ENCODE measurements at regions not wholly inside any gene's neighbourhood (a gene's known extent, or its start where the extent isn't known, plus 50 kb on each side); places are given as distances from the start of the nearest gene placed in this dataset.

DNA sequence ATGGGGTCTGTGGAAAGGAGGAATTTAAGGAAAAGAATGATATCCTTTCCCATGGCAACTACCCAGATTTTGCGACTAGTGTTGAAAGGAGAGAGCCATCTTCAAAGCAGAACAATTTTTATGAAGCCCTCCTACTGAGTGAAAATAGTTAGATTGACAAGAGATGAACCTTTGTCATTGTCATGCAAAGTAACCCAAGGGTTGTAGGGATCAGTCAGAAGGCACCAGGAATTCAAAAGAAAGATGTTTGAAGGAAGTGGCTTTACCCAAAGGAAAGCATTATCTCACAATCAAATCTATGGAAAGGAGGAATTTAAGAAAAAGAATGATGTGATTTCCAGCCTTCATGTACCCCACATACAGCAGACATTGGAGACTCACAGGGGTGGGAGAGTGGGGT lies 544.4 kb downstream of the IPMK start:
- no peaks in the 10 kb centered on the region for H3K27me3 Mint-ChIP-seq (ENCODE audit: low read depth)
- no peak for TF ChIP-seq CTCF (IDR thresholded peaks at IDR 0.05; ENCODE audit: unreplicated experiment)
- no peak for DNase-seq (ENCODE audit: low spot score in 2 of 2, unreplicated experiment in 2 of 2)
- H3K36me3 Mint-ChIP-seq, result peaks cover 4% of the 10 kb centered on the region
- H3K4me1 Mint-ChIP-seq, result no peaks in the 10 kb centered on the region
- no peak overlapping the region for H3K27ac Mint-ChIP-seq
- peaks cover 27% of the 10 kb centered on the region for H3K9me3 Mint-ChIP-seq
- no peak overlapping the region for H3K4me3 Mint-ChIP-seq

DNA sequence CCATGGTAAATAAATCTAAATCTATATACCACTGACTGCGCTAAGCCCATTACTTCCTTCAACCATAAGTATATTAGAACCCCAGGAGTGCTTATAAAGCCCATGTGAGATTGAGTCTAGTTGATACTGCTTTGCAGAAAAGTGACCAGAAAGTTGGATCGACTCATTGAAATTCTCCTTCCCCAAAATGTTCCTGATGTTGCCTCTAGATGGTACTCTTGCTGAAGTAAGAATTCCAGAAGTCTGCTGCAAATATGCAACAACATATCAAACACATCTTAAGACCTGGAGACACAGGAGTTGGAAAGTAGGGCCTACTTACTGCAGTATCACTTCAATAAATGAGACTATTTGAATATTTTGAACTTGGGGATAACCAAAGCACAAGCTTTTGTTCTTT lies 550.8 kb downstream of the IPMK start:
- peaks cover 37% of the 10 kb centered on the region for H3K9me3 Mint-ChIP-seq
- no peaks in the 10 kb centered on the region for H3K4me1 Mint-ChIP-seq
- H3K27ac Mint-ChIP-seq, result no peak overlapping the region
- no peak for DNase-seq (ENCODE audit: low spot score in 2 of 2, unreplicated experiment in 2 of 2)
- no peak overlapping the region for H3K4me3 Mint-ChIP-seq
- H3K27me3 Mint-ChIP-seq (ENCODE audit: low read depth), result no peaks in the 10 kb centered on the region
- TF ChIP-seq CTCF (IDR thresholded peaks at IDR 0.05; ENCODE audit: unreplicated experiment), result no peak
- peaks cover 4% of the 10 kb centered on the region for H3K36me3 Mint-ChIP-seq

DNA sequence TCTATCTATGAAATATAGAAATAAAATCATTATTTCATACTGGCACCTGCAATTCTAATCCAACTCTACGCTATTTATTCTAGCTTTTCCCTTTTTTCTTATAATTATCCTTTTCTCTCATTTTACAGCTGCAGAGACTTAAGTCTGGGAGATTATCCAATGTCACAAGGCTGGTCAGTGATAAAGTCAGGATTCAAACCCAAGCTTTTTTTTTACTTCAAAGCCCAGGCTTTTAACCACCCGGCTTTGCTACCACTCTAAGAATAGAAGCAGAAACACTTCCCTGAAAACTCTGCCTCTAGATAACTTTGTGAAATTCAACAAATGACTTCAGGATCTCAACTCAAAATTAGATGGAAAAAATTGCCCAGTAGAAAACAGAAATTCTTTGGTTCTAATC lies 552.5 kb downstream of the IPMK start:
- H3K9me3 Mint-ChIP-seq, result peaks cover 33% of the 10 kb centered on the region
- no peaks in the 10 kb centered on the region for H3K27me3 Mint-ChIP-seq (ENCODE audit: low read depth)
- no peaks in the 10 kb centered on the region for H3K4me1 Mint-ChIP-seq
- H3K36me3 Mint-ChIP-seq, result peaks cover 4% of the 10 kb centered on the region
- TF ChIP-seq CTCF (IDR thresholded peaks at IDR 0.05; ENCODE audit: unreplicated experiment), result no peak
- H3K27ac Mint-ChIP-seq, result no peak overlapping the region
- no peak for DNase-seq (ENCODE audit: low spot score in 2 of 2, unreplicated experiment in 2 of 2)
- H3K4me3 Mint-ChIP-seq, result no peak overlapping the region

DNA sequence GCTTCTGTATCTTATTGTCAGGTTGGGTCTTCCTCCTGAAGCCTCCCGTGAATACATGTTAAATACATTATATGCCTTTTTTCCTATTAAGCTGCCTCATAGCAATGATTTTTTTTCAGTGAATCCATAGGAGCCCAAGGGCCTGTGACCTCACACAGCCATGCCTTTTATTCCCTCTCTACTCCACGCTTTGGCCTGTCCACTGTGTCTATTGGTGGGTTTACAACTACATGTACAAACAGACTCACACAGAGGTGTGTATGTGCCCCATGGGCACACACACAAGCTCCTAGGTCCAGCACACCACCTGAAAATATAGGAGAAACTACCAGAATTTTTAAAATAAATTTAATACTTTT lies 560.4 kb downstream of the IPMK start:
- Mint-ChIP-seq H3K27ac (no peak overlapping the region), H3K4me3 (no peak overlapping the region), H3K36me3 (no peaks in the 10 kb centered on the region), H3K27me3 (ENCODE audit: low read depth) (no peaks in the 10 kb centered on the region), H3K9me3 (peaks cover 4% of the 10 kb centered on the region), H3K4me1 (peaks cover 19% of the 10 kb centered on the region)
- DNase-seq (ENCODE audit: low spot score in 2 of 2, unreplicated experiment in 2 of 2), result no peak
- no peak for TF ChIP-seq CTCF (IDR thresholded peaks at IDR 0.05; ENCODE audit: unreplicated experiment)

GRCh38 chr10:57706576-57707299 lies 561.0 kb downstream of the IPMK start:
- H3K4me3 Mint-ChIP-seq, result no peak overlapping the region
- peaks cover 4% of the 10 kb centered on the region for H3K9me3 Mint-ChIP-seq
- H3K27ac Mint-ChIP-seq, result no peak overlapping the region
- no peak for TF ChIP-seq CTCF (IDR thresholded peaks at IDR 0.05; ENCODE audit: unreplicated experiment)
- DNase-seq (ENCODE audit: low spot score in 2 of 2, unreplicated experiment in 2 of 2), result no peak
- H3K27me3 Mint-ChIP-seq (ENCODE audit: low read depth), result no peaks in the 10 kb centered on the region
- H3K4me1 Mint-ChIP-seq, result peaks cover 19% of the 10 kb centered on the region
- no peaks in the 10 kb centered on the region for H3K36me3 Mint-ChIP-seq

DNA sequence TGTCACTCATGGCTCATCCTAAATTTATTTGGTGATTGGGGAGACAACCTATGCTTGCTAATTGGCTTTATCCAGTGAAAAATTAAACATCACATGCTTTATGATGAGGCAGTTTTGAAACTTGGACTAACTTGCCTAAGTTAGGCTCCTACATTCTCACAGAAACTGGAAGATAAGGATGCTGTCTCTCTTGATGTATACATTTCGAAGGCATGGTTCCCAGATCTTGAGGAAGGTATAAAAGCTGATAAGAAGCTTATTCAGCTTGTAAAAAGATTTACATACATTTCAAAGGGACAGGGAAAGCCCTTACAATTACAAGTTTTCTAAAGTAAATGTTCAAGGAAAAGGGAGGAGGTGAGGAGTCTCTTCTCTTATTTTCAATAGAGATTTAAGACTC lies 561.7 kb downstream of the IPMK start:
- H3K27ac Mint-ChIP-seq, result no peak overlapping the region
- H3K4me1 Mint-ChIP-seq, result peaks cover 19% of the 10 kb centered on the region
- DNase-seq (ENCODE audit: low spot score in 2 of 2, unreplicated experiment in 2 of 2), result no peak
- H3K27me3 Mint-ChIP-seq (ENCODE audit: low read depth), result no peaks in the 10 kb centered on the region
- H3K9me3 Mint-ChIP-seq, result peaks cover 4% of the 10 kb centered on the region
- TF ChIP-seq CTCF (IDR thresholded peaks at IDR 0.05; ENCODE audit: unreplicated experiment), result no peak
- no peak overlapping the region for H3K4me3 Mint-ChIP-seq
- no peaks in the 10 kb centered on the region for H3K36me3 Mint-ChIP-seq
